H1 (cell line): ENCODE measurements at regions not wholly inside any gene's neighbourhood (a gene's known extent, or its start where the extent isn't known, plus 50 kb on each side); places are given as distances from the start of the nearest gene placed in this dataset.

Experiments used
- CTCF ChIA-PET: fragments of 300-600 bp; sonication (Branson Sonifier 250); formaldehyde crosslinking; loops from one replicate; lab custom pipeline; 2021; ENCODE audit not compliant: partially characterized antibody; lab: Charles Lee
- POLR2A ChIA-PET: fragments of 300-600 bp; sonication (Branson Sonifier 250); formaldehyde crosslinking; loops from one replicate; lab custom pipeline; 2021; ENCODE audit warnings: inconsistent platforms; ENCODE audit not compliant: partially characterized antibody; lab: Charles Lee
- DNase-seq, 2 experiments: peaks; one replicate each; pipeline versions ENCODE4 v3.0.0 to v3.0.0-alpha.2; 2010 to 2022; ENCODE audit warnings: low spot score in 2 of 2, low read depth in 1 of 2, mixed read lengths in 1 of 2
- FAIRE-seq: peaks from 2 replicates; lab custom pipeline; 2011; peaks lifted over from hg19 to GRCh38; lab: Jason Lieb, UNC
- H2AFZ ChIP-seq: 2 replicates; pipeline ENCODE4 v1.8.1; 2012; ENCODE audit warnings: low read length, inconsistent platforms
- H2AK5ac ChIP-seq: 2 replicates; pipeline ENCODE4 v1.6.1; 2013; ENCODE audit warnings: low read depth, low read length
- H2BK120ac ChIP-seq: replicated peaks from 2 replicates; pipeline ENCODE3; 2013; ENCODE audit warnings: low read depth, low read length, inconsistent platforms
- H2BK12ac ChIP-seq: 2 replicates; pipeline ENCODE4 v1.6.1; 2013; ENCODE audit warnings: low read depth, low read length
- H2BK15ac ChIP-seq: 2 replicates; pipeline ENCODE4 v1.6.1; 2013; ENCODE audit warnings: low read length
- H2BK20ac ChIP-seq: 2 replicates; pipeline ENCODE4 v1.6.1; 2013; ENCODE audit warnings: low read length
- H2BK5ac ChIP-seq: 2 replicates; pipeline ENCODE4 v1.6.1; 2013; ENCODE audit warnings: low read depth, low read length
- H3K14ac ChIP-seq: 2 replicates; pipeline ENCODE4 v1.6.1; 2013; ENCODE audit warnings: inconsistent platforms; ENCODE audit not compliant: insufficient read length
- H3K18ac ChIP-seq: 2 replicates; pipeline ENCODE4 v1.6.1; 2013; ENCODE audit warnings: low read length; ENCODE audit errors: extremely low read depth
- H3K23ac ChIP-seq: 2 replicates; pipeline ENCODE4 v1.6.1; 2013; ENCODE audit warnings: inconsistent platforms; ENCODE audit not compliant: insufficient read length
- H3K23me2 ChIP-seq: 2 replicates; pipeline ENCODE4 v1.6.1; 2013; ENCODE audit warnings: low read depth, low read length
- H3K27ac ChIP-seq: 2 replicates; pipeline ENCODE4 v1.6.1; 2011; ENCODE audit warnings: low read depth, low read length, inconsistent platforms
- H3K27me3 ChIP-seq, 4 experiments: replicated peaks in 1 of 4; 1 replicate in 1 of 4; 2 replicates in 3 of 4; pipeline versions ENCODE4 v1.6.1 to v1.8.1; 2011 to 2013; ENCODE audit warnings: low read length in 3 of 4, mild to moderate bottlenecking in 3 of 4, inconsistent platforms in 2 of 4, mixed read lengths in 2 of 4, moderate library complexity in 1 of 4; ENCODE audit not compliant: control insufficient read depth in 3 of 4, insufficient read depth in 3 of 4; ENCODE audit errors: extremely low read depth in 1 of 4
- H3K36me3 ChIP-seq, 4 experiments: 2 replicates each; pipeline versions ENCODE4 v1.6.1 to v1.8.1; 2011 to 2013; ENCODE audit warnings: mild to moderate bottlenecking in 4 of 4, low read length in 3 of 4, moderate library complexity in 2 of 4, control low read depth in 1 of 4, inconsistent platforms in 1 of 4; ENCODE audit not compliant: insufficient read depth in 4 of 4, control insufficient read depth in 2 of 4
- H3K4ac ChIP-seq: replicated peaks from 2 replicates; pipeline ENCODE3; 2013; ENCODE audit warnings: low read length, low read depth, mixed read lengths, inconsistent platforms; ENCODE audit not compliant: insufficient read length
- H3K4me1 ChIP-seq, 4 experiments: replicated peaks in 1 of 4; 1 replicate in 1 of 4; 2 replicates in 3 of 4; pipeline versions ENCODE4 v1.6.1 to v1.8.1; 2011 to 2013; ENCODE audit warnings: low read length in 3 of 4, inconsistent platforms in 2 of 4, mixed read lengths in 1 of 4; ENCODE audit not compliant: insufficient read depth in 4 of 4, control insufficient read depth in 3 of 4
- H3K4me2 ChIP-seq, 2 experiments: 2 replicates each; pipeline versions ENCODE4 v1.6.1 to v1.8.1; 2011 to 2013; ENCODE audit warnings: low read depth in 2 of 2, low read length in 2 of 2, control low read depth in 1 of 2, inconsistent platforms in 1 of 2, mild to moderate bottlenecking in 1 of 2; ENCODE audit not compliant: insufficient read depth in 1 of 2
- H3K4me3 ChIP-seq, 4 experiments: fragments of 200-600, 300-600 bp in 1 of 4; sonication (generic), shearing (Covaris generic), sonication (Bioruptor Twin) in 1 of 4; 2 replicates each; pipeline versions ENCODE4 v1.5.1 to v1.8.1; 2011 to 2016; ENCODE audit warnings: low read length in 4 of 4, low read depth in 3 of 4, control low read depth in 2 of 4, inconsistent platforms in 2 of 4, mild to moderate bottlenecking in 2 of 4, mixed read lengths in 1 of 4, moderate library complexity in 1 of 4; ENCODE audit not compliant: insufficient read depth in 2 of 4; ENCODE audit errors: extremely low read depth in 1 of 4
- H3K56ac ChIP-seq: replicated peaks from 2 replicates; pipeline ENCODE3; 2013; ENCODE audit warnings: low read depth, mild to moderate bottlenecking, mixed read lengths, low read length, inconsistent platforms; ENCODE audit not compliant: insufficient read length
- H3K79me1 ChIP-seq: 2 replicates; pipeline ENCODE4 v1.6.1; 2013; ENCODE audit warnings: low read depth, low read length, control low read depth
- H3K79me2 ChIP-seq, 2 experiments: 2 replicates each; pipeline versions ENCODE4 v1.6.1 to v1.8.1; 2012 to 2013; ENCODE audit warnings: low read length in 2 of 2, mild to moderate bottlenecking in 2 of 2, inconsistent platforms in 1 of 2; ENCODE audit not compliant: insufficient read depth in 2 of 2, control insufficient read depth in 1 of 2
- H3K9ac ChIP-seq, 4 experiments: replicated peaks in 1 of 4; 1 replicate in 1 of 4; 2 replicates in 3 of 4; pipeline versions ENCODE4 v1.6.1 to v1.8.1; 2011 to 2013; ENCODE audit warnings: low read depth in 3 of 4, low read length in 3 of 4, control low read depth in 2 of 4, mild to moderate bottlenecking in 2 of 4, moderate library complexity in 2 of 4, inconsistent platforms in 1 of 4; ENCODE audit errors: extremely low read depth in 1 of 4
- H3K9me3 ChIP-seq, 2 experiments: 2 replicates each; pipeline versions ENCODE4 v1.6.1 to v1.8.1; 2012 to 2013; ENCODE audit warnings: mild to moderate bottlenecking in 2 of 2, moderate library complexity in 2 of 2, control low read depth in 1 of 2, inconsistent platforms in 1 of 2, low read depth in 1 of 2, low read length in 1 of 2, mixed read lengths in 1 of 2; ENCODE audit not compliant: insufficient read depth in 2 of 2
- H4K20me1 ChIP-seq, 2 experiments: replicated peaks in 1 of 2; 2 replicates each; pipeline versions ENCODE3 to v1.8.1; 2011 to 2013; ENCODE audit warnings: inconsistent platforms in 2 of 2, low read length in 2 of 2, mild to moderate bottlenecking in 1 of 2; ENCODE audit not compliant: insufficient read depth in 2 of 2, control insufficient read depth in 1 of 2
- H4K5ac ChIP-seq: 2 replicates; pipeline ENCODE4 v1.6.1; 2013; ENCODE audit warnings: low read length, low read depth, mixed read lengths, inconsistent platforms; ENCODE audit not compliant: insufficient read length
- H4K8ac ChIP-seq: 2 replicates; pipeline ENCODE4 v1.8.0; 2013; ENCODE audit warnings: mild to moderate bottlenecking, moderate library complexity, low read length, inconsistent platforms; ENCODE audit not compliant: insufficient read depth; ENCODE audit errors: extremely low read depth
- H4K91ac ChIP-seq: replicated peaks from 2 replicates; pipeline ENCODE3; 2013; ENCODE audit warnings: low read length, mixed read lengths, inconsistent platforms; ENCODE audit not compliant: insufficient read length
- PHF8 ChIP-seq: fragments of 200-600 bp; sonication (generic); conservative IDR thresholded peaks from 2 replicates; pipeline ENCODE4 v1.7.1; 2012; ENCODE audit warnings: low read depth, mild to moderate bottlenecking, inconsistent platforms, low read length, moderate library complexity
- RXRA ChIP-seq: IDR thresholded peaks from 2 replicates; pipeline ENCODE4 v1.6.1; 2011; ENCODE audit warnings: low read depth, mild to moderate bottlenecking, low read length, moderate library complexity; ENCODE audit not compliant: insufficient read depth
- TAF1 ChIP-seq: IDR thresholded peaks from 2 replicates; pipeline ENCODE4 v1.6.1; 2011; ENCODE audit warnings: mild to moderate bottlenecking, low read depth, low read length
- WGBS, 2 experiments: shearing (Covaris generic) in 1 of 2; methylation state at CpG; one replicate each; pipeline versions ENCODE4 v1.1.6 to v1.1.7; 2013 to 2015; ENCODE audit warnings: low lambda C conversion rate in 2 of 2, mixed read lengths in 2 of 2, inconsistent platforms in 1 of 2, low coverage in 1 of 2, missing lambda C conversion rate in 1 of 2; ENCODE audit not compliant: insufficient replicate concordance in 2 of 2, insufficient coverage in 1 of 2, insufficient read length in 1 of 2; ENCODE audit errors: extremely low coverage in 1 of 2, missing lambda C conversion rate in 1 of 2; 5-methylcytosine and 5-hydroxymethylcytosine counted together

- H4K20me1 ChIP-seq = no peaks in the 10 kb centered on the region
- no peaks in the 10 kb centered on the region; a peak in 1 of 7 replicates for H3K27me3 ChIP-seq
- H3K4me1 ChIP-seq = no peaks in the 10 kb centered on the region
- no peak overlapping the region for H3K4me3 ChIP-seq
- H3K4ac ChIP-seq = no peak overlapping the region
- TF ChIP-seq PHF8 (no peak), RXRA (no peak), TAF1 (no peak)
- FAIRE-seq = no peak
- no peak overlapping the region for H2BK12ac ChIP-seq
- no peaks in the 10 kb centered on the region for H3K79me1 ChIP-seq
- ChIA-PET POLR2A (no interaction called here), CTCF (interaction anchor here (3.3 kb wide), 1 partner anchor 22 kb away, joined by 8 read pairs; no protein-coding TSS in a partner anchor)
- H2BK15ac ChIP-seq = no peak overlapping the region
- no peaks in the 10 kb centered on the region for H3K36me3 ChIP-seq
- no peak overlapping the region for H4K5ac ChIP-seq
- H3K14ac ChIP-seq = no peak overlapping the region
- no peak overlapping the region for H4K91ac ChIP-seq
- no peak overlapping the region for H4K8ac ChIP-seq
- no peak overlapping the region for H3K18ac ChIP-seq
- H2AFZ ChIP-seq = no peak overlapping the region
- H2BK5ac ChIP-seq = no peak overlapping the region
- no peak overlapping the region for H3K4me2 ChIP-seq
- no peak for DNase-seq
- H3K9ac ChIP-seq = no peak overlapping the region
- H3K23ac ChIP-seq = no peak overlapping the region
- H3K27ac ChIP-seq = no peak overlapping the region
- no peaks in the 10 kb centered on the region for H3K9me3 ChIP-seq
- no peak overlapping the region for H3K56ac ChIP-seq
- 80% methylated on average over 8 of the region's 8 CpGs; no CpG with 5 or more reads in 1 of the 2 experiments for WGBS, 2 experiments
- no peaks in the 10 kb centered on the region for H3K79me2 ChIP-seq
- no peak overlapping the region for H2BK20ac ChIP-seq
- H3K23me2 ChIP-seq = no peaks in the 10 kb centered on the region
- H2BK120ac ChIP-seq = no peak overlapping the region
- H2AK5ac ChIP-seq = no peak overlapping the region
Observed at GRCh38 chr7:132732321-132732865, 156.1 kb upstream of the PLXNA4 start.
